ENCODE measurements at regions not wholly inside any gene's neighbourhood (a gene's known extent, or its start where the extent isn't known, plus 50 kb on each side); places are given as distances from the start of the nearest gene placed in this dataset.
"Not testable (repeated sequence)": the region's sequence is repeated elsewhere in the genome, so short reads cannot be mapped to it uniquely, and the experiment has no call there.

- ChIA-PET POLR2A (no interaction called here), CTCF (no interaction called here)
- TF ChIP-seq CTCF (IDR thresholded peaks at IDR 0.05; ENCODE audit: insufficient read depth, low read length, missing control alignments), result no peak
- no peak overlapping the region for H3K4me3 ChIP-seq (ENCODE audit: low read depth, low read length)
- no peak for DNase-seq (ENCODE audit: low read depth, low spot score)
Measured at GRCh38 chr4:110424144-110424543, 51.8 kb upstream of the ENPEP start.

- no peak for TF ChIP-seq CTCF (IDR thresholded peaks at IDR 0.05; ENCODE audit: insufficient read depth, low read length, missing control alignments)
- no peak overlapping the region for H3K4me3 ChIP-seq (ENCODE audit: low read depth, low read length)
- POLR2A ChIA-PET, result no interaction called here
- no peak for DNase-seq (ENCODE audit: low read depth, low spot score)
- CTCF ChIA-PET, result no interaction called here
Measured at GRCh38 chr4:110418641-110419040, 57.3 kb upstream of the ENPEP start.

- CTCF ChIA-PET, result no interaction called here
- no peak for DNase-seq (ENCODE audit: low read depth, low spot score)
- no peak for TF ChIP-seq CTCF (IDR thresholded peaks at IDR 0.05; ENCODE audit: insufficient read depth, low read length, missing control alignments)
- no peak overlapping the region for H3K4me3 ChIP-seq (ENCODE audit: low read depth, low read length)
- POLR2A ChIA-PET, result no interaction called here
Measured at GRCh38 chr4:110417136-110417535, 58.8 kb upstream of the ENPEP start.

GRCh38 chr4:110415478-110415877 is 60.5 kb upstream of the ENPEP start:
- ChIA-PET CTCF (no interaction called here), POLR2A (no interaction called here)
- TF ChIP-seq CTCF (IDR thresholded peaks at IDR 0.05; ENCODE audit: insufficient read depth, low read length, missing control alignments), result no peak
- H3K4me3 ChIP-seq (ENCODE audit: low read depth, low read length), result no peak overlapping the region
- DNase-seq (ENCODE audit: low read depth, low spot score), result no peak

GRCh38 chr4:110415041-110415440 is 60.9 kb upstream of the ENPEP start:
- ChIA-PET CTCF (no interaction called here), POLR2A (no interaction called here)
- DNase-seq (ENCODE audit: low read depth, low spot score), result no peak
- H3K4me3 ChIP-seq (ENCODE audit: low read depth, low read length), result no peak overlapping the region
- TF ChIP-seq CTCF (IDR thresholded peaks at IDR 0.05; ENCODE audit: insufficient read depth, low read length, missing control alignments), result no peak

- TF ChIP-seq CTCF (IDR thresholded peaks at IDR 0.05; ENCODE audit: insufficient read depth, low read length, missing control alignments), result no peak
- POLR2A ChIA-PET, result no interaction called here
- no peak overlapping the region for H3K4me3 ChIP-seq (ENCODE audit: low read depth, low read length)
- no peak for DNase-seq (ENCODE audit: low read depth, low spot score)
- CTCF ChIA-PET, result no interaction called here
Measured at GRCh38 chr4:110414561-110414920, 61.4 kb upstream of the ENPEP start.

GRCh38 chr4:110413807-110414560 is 62.0 kb upstream of the ENPEP start:
- H3K4me3 ChIP-seq (ENCODE audit: low read depth, low read length); DNase-seq (ENCODE audit: low read depth, low spot score); POLR2A ChIA-PET: not testable (repeated sequence)
- CTCF ChIA-PET, result interaction anchor here (1.3 kb wide), 1 partner anchor 95 kb away, joined by 4 read pairs; no protein-coding TSS in a partner anchor

All from AG04449 (cell line).